OCI-LY3 (cell line): ENCODE measurements at regions not wholly inside any gene's neighbourhood (a gene's known extent, or its start where the extent isn't known, plus 50 kb on each side); places are given as distances from the start of the nearest gene placed in this dataset.

Experiments used
- H2AFZ ChIP-seq: fragments of 200-600, 300-600 bp; shearing (Covaris generic); 2 replicates; pipeline ENCODE4 v1.6.0; 2014; ENCODE audit warnings: antibody characterized with exemption, low read depth, low read length
- H3K27ac ChIP-seq: fragments of 200-600, 300-600 bp; sonication (generic); 2 replicates; pipeline ENCODE4 v1.5.1; 2014; ENCODE audit warnings: mild to moderate bottlenecking, low read length, moderate library complexity, mixed read lengths
- H3K27me3 ChIP-seq: fragments of 200-600, 300-600 bp; sonication (generic); 2 replicates; pipeline ENCODE4 v1.6.1; 2014; ENCODE audit warnings: low read depth, low read length, mixed read lengths
- H3K36me3 ChIP-seq: fragments of 200-600, 300-600 bp; sonication (generic); replicated peaks from 2 replicates; pipeline ENCODE3; 2014; ENCODE audit warnings: low read depth, low read length, mixed read lengths
- H3K4me1 ChIP-seq: fragments of 300-600, 200-600 bp; sonication (generic); 2 replicates; pipeline ENCODE4 v1.6.1; 2014; ENCODE audit warnings: low read length, mixed read lengths
- H3K4me2 ChIP-seq: fragments of 200-600, 300-600 bp; sonication (generic); 2 replicates; pipeline ENCODE4 v1.6.1; 2014; ENCODE audit warnings: low read length, mixed read lengths
- H3K4me3 ChIP-seq: fragments of 300-600, 200-600 bp; sonication (generic); 2 replicates; pipeline ENCODE4 v1.5.1; 2014; ENCODE audit warnings: antibody characterized with exemption, mild to moderate bottlenecking, low read length, moderate library complexity
- H3K79me2 ChIP-seq: fragments of 300-600, 200-600 bp; shearing (Covaris generic); 2 replicates; pipeline ENCODE4 v1.6.1; 2014; ENCODE audit warnings: mild to moderate bottlenecking, low read length, mixed read lengths
- H3K9ac ChIP-seq: fragments of 300-600, 200-600 bp; shearing (Covaris generic); 2 replicates; pipeline ENCODE4 v1.6.0; 2014; ENCODE audit warnings: mild to moderate bottlenecking, low read length, moderate library complexity
- H3K9me3 ChIP-seq: fragments of 200-600, 300-600 bp; shearing (Covaris generic); 2 replicates; pipeline ENCODE4 v1.6.1; 2014; ENCODE audit warnings: low read length, mixed read lengths; ENCODE audit not compliant: insufficient read depth
- H4K20me1 ChIP-seq: fragments of 200-600, 300-600 bp; sonication (generic); 2 replicates; pipeline ENCODE4 v1.6.1; 2016; ENCODE audit warnings: low read length, mixed read lengths; ENCODE audit not compliant: insufficient read depth
- EZH2phosphoT487 ChIP-seq: fragments of 200-600 bp; shearing (Covaris generic); IDR thresholded peaks from 2 replicates; pipeline ENCODE4 v1.6.1; 2018; ENCODE audit warnings: antibody characterized with exemption, mixed run types, low read depth
- TF ChIP-seq, protein P1 (sequence below): fragments of 200-600, 300-600 bp; sonication (generic); IDR thresholded peaks from 2 replicates; pipeline ENCODE4 v1.5.1; 2014; ENCODE audit warnings: antibody characterized with exemption, low read length, low read depth

DNA sequence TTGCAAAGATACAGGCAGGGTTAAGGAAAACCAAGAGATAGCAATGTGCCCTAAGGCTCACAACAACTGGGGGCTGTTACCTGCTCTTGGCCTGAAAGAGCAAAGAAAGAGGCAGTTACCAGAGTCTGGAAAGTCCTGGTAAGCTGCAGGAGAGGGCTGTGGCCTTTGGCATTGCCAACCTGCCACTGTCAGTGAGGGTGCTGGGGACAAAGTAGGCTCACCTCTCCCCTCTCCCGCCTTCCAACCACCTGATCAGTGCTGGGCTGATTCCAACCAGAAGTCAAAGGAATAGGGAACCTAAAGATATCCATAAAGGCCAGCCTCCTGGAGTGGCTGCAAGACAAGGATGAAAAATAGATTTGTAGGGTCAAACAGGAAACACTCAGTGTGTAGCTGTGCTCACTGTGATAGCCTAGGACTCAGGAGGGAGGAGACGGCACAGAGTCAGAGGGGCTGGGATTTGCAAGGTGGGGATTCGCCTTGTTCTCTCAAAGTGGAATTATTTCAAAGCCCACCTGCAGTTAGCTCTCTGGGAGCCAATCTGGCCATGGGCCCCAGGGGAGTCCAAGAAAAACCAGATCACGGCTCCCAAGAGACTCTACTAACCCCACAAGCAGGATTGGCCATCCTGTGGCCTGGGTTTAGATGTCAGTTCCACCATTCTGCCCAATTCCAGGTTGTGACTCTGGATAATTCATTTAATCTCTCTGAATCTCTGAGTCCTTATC, 204.0 kb upstream of the BCL6 start:
- no peaks in the 10 kb centered on the region for H4K20me1 ChIP-seq
- H3K4me1 ChIP-seq: peaks cover 49% of the 10 kb centered on the region
- H2AFZ ChIP-seq: no peak overlapping the region
- no peak overlapping the region for H3K4me2 ChIP-seq
- no peaks in the 10 kb centered on the region for H3K79me2 ChIP-seq
- H3K9ac ChIP-seq: no peak overlapping the region
- H3K4me3 ChIP-seq: no peak overlapping the region
- no peak overlapping the region for H3K27ac ChIP-seq
- TF ChIP-seq, protein P1, sequence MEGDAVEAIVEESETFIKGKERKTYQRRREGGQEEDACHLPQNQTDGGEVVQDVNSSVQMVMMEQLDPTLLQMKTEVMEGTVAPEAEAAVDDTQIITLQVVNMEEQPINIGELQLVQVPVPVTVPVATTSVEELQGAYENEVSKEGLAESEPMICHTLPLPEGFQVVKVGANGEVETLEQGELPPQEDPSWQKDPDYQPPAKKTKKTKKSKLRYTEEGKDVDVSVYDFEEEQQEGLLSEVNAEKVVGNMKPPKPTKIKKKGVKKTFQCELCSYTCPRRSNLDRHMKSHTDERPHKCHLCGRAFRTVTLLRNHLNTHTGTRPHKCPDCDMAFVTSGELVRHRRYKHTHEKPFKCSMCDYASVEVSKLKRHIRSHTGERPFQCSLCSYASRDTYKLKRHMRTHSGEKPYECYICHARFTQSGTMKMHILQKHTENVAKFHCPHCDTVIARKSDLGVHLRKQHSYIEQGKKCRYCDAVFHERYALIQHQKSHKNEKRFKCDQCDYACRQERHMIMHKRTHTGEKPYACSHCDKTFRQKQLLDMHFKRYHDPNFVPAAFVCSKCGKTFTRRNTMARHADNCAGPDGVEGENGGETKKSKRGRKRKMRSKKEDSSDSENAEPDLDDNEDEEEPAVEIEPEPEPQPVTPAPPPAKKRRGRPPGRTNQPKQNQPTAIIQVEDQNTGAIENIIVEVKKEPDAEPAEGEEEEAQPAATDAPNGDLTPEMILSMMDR: no peak
- no peak for TF ChIP-seq EZH2phosphoT487
- peaks cover 20% of the 10 kb centered on the region; the same call in 1 of the 2 replicates for H3K9me3 ChIP-seq
- peaks cover 73% of the 10 kb centered on the region for H3K27me3 ChIP-seq
- H3K36me3 ChIP-seq: no peaks in the 10 kb centered on the region

DNA sequence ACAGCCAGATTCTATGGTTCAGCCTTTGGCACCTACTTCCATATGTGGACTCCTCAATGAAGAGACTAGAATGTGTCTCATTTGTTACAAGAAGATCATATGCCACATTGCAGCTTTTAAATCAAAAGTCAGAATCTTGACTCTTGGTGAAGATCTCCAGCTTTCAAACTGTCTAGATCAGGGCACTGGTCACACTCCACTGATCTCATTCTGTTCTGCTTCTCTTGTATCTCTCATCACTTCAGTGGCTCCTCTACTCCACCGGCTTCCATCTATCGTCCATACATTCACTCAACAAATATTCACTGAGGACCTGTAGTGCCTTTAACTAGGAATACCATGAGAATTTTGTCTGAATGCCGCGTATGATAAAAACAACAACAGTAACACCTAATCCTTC, 203.3 kb upstream of the LPP start:
- Histone ChIP-seq H3K9ac (no peak overlapping the region), H3K27ac (no peak overlapping the region), H3K4me2 (no peak overlapping the region), H3K27me3 (peaks cover 72% of the 10 kb centered on the region), H3K9me3 (peaks cover 10% of the 10 kb centered on the region; the same call in 1 of the 2 replicates), H3K4me1 (peaks cover 35% of the 10 kb centered on the region), H4K20me1 (no peaks in the 10 kb centered on the region), H3K36me3 (no peaks in the 10 kb centered on the region), H3K79me2 (no peaks in the 10 kb centered on the region), H2AFZ (no peak overlapping the region), H3K4me3 (no peak overlapping the region)
- TF ChIP-seq, protein P1: no peak
- TF ChIP-seq EZH2phosphoT487: no peak

DNA sequence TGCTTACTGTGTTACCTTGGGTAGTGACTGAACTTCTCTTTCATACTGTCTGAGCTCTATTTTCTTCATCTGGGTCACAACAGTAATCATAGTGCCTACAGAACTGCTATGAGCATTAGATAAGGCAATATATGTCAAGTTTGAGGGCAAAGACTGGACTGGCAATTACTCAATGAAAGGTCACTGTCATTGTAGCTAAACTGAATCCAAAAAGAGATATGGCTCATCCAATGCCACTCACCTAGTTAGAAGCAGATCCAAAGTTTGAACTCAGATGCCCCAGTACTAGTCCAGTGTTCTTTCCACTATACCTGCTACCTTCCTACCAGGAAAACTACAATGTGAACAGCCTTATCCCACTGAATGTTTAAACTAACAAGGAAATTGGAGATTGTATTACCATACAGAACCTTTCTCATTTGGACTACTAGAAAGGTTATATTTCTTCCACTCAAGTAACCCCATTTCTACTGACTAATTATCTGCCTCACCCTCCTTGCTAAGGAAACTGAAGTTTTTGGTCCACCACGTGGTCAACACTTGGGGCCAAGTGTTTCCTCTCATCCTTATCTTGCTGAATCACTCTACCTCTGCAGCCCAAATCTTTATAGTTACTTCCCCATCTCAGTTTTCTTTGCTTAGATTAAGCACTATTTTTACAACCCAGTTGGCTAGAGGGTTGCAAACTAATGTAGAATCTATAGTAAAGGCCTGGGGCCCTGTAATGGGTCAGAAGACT, 202.3 kb upstream of the LPP start:
- Histone ChIP-seq H3K27ac (no peak overlapping the region), H2AFZ (no peak overlapping the region), H3K9ac (no peak overlapping the region), H4K20me1 (no peaks in the 10 kb centered on the region), H3K4me2 (no peak overlapping the region), H3K27me3 (peaks cover 65% of the 10 kb centered on the region), H3K4me3 (no peak overlapping the region), H3K79me2 (no peaks in the 10 kb centered on the region), H3K4me1 (peaks cover 25% of the 10 kb centered on the region), H3K36me3 (no peaks in the 10 kb centered on the region), H3K9me3 (peaks cover 2% of the 10 kb centered on the region; the same call in 1 of the 2 replicates)
- TF ChIP-seq EZH2phosphoT487: no peak
- TF ChIP-seq, protein P1: no peak

DNA sequence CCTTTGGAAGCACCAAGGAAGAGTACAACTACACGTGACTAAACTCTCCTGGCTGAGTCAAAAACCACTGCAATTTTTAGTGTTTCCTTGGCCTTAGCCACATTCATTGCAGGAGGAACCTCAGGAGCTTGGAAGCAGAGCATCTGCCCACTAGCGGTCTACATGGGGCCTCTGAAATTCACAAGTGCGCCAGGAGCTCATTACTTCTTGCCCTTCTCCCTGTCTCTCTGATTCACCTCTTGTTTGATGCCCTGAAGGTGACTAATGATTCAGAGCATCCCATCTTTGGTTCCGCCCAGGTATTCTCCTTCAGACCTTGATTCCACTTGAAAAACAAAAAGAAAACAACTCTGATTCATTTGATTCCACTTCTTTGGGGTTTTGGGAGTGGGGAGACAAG, 201.1 kb upstream of the LPP start:
- H3K9ac ChIP-seq: no peak overlapping the region
- H3K9me3 ChIP-seq: no peaks in the 10 kb centered on the region
- peaks cover 53% of the 10 kb centered on the region for H3K27me3 ChIP-seq
- H4K20me1 ChIP-seq: no peaks in the 10 kb centered on the region
- no peaks in the 10 kb centered on the region for H3K36me3 ChIP-seq
- no peaks in the 10 kb centered on the region for H3K79me2 ChIP-seq
- H3K27ac ChIP-seq: no peak overlapping the region
- no peak overlapping the region for H3K4me2 ChIP-seq
- no peak for TF ChIP-seq EZH2phosphoT487
- TF ChIP-seq, protein P1: no peak
- H3K4me3 ChIP-seq: no peak overlapping the region
- H2AFZ ChIP-seq: no peak overlapping the region
- H3K4me1 ChIP-seq: peaks cover 18% of the 10 kb centered on the region
